Stimulated activated CD8-positive, alpha-beta memory T cell treated with anti-CD3 and anti-CD28 coated beads, Interleukin-7, amount 100 ng/mL, for 48 hours (primary cell): ENCODE measurements at regions not wholly inside any gene's neighbourhood (a gene's known extent, or its start where the extent isn't known, plus 50 kb on each side); places are given as distances from the start of the nearest gene placed in this dataset.
"Not testable (repeated sequence)": the region's sequence is repeated elsewhere in the genome, so short reads cannot be mapped to it uniquely, and the experiment has no call there.

Source experiments
- DNase-seq, 2 donors: peaks; one replicate each; pipeline ENCODE4 v3.0.0-alpha.2; 2020; ENCODE audit warnings: low read depth in 1 of 2; ENCODE audit errors: extremely low read depth in 1 of 2

- no peak for DNase-seq
Measured at GRCh38 chr10:7108141-7108540, 302.7 kb downstream of the SFMBT2 start.

GRCh38 chr10:7107285-7107684, 303.5 kb downstream of the SFMBT2 start:
- no peak for DNase-seq

DNA sequence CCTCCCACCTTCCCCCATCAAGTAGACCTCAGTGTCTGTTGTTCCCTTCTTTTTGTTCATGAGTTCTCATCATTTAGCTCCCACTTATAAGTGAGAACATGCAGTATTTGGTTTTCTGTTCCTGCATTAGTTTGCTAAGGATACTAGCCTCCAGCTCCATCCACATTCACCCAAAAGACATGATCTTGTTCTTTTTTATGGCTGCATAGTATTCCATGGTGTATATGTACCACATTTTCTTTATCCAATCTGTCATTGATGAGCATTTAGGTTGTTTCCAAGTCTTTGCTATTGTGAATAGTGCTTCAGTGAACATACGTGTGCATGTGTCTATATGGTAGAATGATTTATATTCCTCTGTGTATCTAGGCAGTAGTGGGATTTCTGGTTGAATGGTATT, 306.5 kb downstream of the SFMBT2 start:
- DNase-seq: not testable (repeated sequence)

- DNase-seq: no peak
Measured at GRCh38 chr10:7102557-7103349, 308.1 kb downstream of the SFMBT2 start.

- no peak for DNase-seq
Measured at GRCh38 chr10:7102084-7102483, 308.8 kb downstream of the SFMBT2 start.

GRCh38 chr10:7101451-7101850, 309.4 kb downstream of the SFMBT2 start:
- no peak for DNase-seq

DNA sequence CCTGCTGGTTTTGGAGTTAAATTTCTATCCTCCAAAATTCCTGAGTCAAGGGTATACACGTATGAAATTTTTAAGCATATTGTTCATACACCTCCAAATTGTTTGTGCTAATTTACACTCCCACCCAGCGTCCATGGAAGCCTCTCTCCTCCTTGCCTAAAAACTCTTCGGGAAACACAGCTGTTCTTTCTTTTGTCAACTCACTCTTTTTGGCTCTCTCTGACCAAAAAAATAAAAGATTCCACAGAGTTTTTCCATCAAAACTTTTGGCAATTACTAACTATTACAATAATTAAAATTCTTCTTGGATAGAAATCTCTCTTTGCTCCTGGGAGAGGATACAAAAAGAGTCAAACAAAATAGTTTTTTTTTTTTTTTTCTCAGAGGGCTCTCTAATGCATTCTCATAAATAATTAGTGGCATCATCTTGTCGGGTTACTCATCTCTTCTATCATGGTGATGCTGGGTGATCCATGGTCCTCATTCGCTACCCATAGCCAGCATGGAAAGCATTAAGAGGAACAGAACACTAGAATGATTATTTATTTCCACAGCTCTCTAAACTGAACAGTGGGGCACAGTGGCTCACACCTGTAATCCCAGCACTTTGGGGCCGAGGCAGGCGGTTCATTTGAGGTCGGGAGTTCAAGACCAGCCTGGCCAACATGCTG, 310.7 kb downstream of the SFMBT2 start:
- DNase-seq: no peak

GRCh38 chr10:7098160-7098762, 312.6 kb downstream of the SFMBT2 start:
- no peak for DNase-seq

DNA sequence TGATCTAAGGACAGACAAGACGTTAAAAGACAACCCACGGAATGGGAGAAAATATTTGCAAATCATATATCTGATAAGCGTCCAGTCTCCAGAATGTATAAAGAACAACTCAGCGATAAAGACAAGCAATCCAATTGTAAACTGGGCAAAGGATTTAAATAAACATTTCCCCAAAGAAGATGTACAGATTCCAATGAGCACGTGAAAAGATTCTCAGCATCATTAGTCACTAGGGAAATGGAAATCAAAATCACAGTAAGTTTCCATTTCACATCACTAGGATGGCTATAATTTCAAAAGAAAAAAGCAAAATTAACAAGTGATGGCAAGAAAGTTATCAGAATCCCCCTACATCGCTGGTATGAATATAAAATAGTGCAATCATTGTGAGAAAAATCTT, 316.1 kb downstream of the SFMBT2 start:
- no peak for DNase-seq

DNA sequence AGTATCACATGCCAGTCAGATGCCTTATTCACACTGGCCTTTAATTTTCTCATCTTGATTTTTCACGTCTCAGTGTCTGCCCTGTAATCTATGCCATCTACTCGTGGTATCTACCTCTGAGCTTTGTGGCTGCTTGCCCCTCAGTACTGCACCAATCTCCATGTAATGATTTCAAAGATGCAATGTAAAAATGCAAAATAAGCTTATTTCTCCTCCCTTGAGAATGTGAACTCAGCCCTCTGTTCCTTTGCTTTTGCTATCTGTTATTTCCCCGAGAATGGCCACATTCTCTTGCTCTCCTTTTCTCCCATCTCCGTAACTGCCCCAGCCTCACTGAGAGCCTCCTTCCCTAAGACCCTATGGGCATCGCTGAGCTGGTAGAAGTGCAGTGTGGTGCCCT, 317.5 kb downstream of the SFMBT2 start:
- DNase-seq: no peak

DNA sequence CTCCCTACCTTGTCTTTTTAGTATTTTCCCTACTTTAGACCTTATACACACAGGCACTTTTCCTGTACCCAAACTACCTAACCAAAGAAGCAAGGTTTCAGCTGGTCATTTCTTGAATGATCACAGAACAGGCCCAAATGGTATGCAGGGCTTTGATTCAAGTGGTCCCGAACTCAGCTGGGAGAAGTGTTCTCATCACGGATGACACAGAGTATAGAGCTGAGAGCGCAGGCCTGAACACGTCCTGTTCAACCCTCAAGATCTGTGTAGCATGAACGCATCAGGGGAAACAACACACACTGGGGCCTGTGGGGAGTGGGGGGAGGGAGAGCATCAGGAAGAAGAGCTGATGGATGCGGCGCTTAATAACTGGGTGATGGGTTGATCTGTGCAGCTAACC, 318.2 kb downstream of the SFMBT2 start:
- DNase-seq: no peak

DNA sequence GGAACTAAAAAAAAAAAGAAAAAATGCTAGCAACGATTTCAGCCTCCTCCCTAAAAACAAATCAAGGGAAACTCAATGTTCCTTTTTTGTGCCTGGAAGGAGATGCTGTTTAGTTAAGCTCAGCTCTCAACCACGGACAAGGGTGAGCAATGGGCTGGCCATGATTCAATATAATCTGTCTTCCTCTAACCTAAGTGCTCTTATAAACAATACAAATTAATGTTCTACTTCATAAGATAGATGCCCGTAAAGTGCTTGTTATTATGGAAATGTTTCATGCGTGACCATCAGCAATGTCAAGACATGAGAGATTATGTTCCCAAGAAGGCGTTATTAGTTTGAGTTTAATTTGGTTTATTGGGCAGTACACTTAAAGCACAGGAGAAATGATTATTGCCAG, 320.3 kb downstream of the SFMBT2 start:
- DNase-seq: no peak

DNA sequence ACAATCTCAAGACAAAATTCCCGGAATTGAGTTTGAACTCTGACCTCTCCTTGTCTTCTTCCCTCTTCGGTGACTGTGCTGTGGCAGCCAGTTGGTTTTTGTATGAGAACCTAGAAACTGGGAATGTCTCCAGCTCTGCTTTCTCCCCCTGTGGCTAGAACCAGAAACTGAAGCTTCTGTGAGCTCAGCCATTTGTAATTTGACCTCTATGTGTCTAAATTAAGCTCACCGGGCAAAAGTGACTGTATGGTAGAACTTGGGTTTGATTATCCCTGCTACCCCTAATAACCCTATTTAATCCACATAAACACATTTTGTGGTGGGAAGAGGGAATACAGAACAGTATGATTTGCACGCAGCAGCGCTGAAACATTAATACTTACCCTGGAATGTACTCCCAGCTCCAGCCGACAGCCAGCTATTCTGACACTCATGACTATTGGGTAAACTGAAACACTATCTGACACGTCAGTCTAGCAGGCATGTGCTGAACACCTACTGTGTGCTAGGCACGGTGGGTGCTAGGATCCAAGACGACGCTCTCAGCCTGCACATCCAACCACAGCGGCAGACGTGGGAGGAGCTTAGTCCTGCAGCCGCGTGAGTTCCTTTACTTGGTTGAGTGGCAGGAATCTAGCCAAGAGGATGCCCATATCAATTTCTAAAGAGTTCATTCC, 324.8 kb downstream of the SFMBT2 start:
- no peak for DNase-seq

DNA sequence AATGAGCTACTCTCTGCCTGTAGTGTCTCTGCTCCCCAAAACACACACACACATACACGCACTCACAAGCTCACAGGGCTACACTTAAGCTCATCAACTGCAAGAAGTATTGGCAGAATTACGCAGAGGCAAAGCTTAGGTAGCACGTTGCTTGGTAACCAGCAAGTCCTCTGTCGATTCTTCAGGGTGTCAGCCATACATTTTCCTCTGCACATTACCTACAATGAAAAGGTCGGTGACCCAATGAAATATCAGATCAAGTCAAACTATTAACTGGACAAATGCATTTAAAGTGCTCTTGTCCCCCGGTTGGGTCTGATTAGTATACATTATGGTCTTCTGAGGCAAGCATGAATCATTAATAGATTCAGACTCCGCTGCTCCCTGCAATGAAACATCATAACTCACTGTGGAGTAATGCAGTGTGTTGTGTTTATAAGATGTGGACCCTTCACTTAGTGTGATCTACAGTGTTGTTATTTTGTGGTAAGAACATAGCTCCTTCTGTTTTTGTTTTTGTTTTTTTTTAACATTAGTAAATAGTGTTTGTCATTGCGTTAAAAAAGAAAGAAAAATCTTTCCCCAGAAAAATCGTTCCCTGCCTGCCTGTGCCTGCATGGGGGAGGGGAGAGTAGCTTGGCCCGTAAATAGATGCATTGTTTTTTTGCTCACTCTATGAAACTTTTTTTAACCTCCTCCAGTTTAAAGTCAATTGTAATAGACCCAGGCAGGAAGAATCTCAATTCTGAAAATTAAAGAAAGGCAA, 325.5 kb downstream of the SFMBT2 start:
- no peak for DNase-seq

DNA sequence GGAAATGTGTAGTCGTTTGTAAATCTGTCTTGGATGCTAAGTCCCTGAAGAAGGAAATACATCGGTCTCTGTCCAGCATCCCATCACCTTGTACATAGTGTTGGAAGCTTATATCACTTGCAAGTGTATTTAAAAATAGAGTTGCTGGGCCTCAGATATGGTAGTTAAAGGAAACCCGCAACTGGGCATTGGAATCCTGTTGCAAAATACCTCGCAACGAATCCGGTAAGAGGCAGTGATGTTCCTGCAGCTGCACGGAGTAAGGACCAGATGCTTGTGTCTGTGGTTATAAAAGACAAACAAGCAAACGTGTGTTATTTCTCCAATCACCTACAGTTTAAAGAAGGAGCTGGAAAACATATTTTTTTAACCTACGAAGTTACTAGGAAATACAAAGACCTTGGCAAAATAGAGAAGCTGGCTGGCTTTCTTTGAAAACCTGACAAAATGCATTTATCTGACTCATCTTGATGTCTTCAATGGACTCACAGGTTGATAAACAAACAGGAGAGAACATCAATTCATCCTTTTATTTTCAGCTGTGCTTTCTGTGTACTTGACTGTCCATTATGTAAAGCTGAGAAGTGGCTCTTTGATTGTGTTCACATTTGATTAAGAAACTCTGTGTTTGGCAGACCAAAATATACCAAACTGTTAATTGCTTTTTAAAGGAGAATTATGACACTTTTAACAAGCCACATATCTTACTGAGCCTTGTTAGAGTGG, 326.4 kb downstream of the SFMBT2 start:
- no peak for DNase-seq

DNA sequence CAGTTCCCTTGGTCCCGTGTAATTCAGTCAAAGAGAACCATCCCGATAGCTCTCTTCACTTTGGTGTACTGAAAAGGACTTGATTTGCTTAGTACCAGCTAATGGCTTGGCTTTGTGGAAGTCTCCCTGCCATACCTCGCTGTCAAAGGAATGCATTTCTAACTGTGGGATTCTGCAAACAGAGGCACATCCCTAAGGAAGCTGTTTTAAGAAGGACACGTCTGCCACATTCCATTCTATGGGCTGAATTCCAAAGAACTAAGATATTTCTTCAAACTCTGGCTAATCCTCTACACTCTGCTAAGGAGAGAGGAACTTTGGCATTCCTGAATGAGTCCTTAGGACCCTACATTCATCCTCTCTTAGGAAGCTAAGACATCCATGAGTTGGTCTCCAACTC, 327.9 kb downstream of the SFMBT2 start:
- no peak for DNase-seq

- no peak for DNase-seq
Measured at GRCh38 chr10:7077880-7078279, 333.0 kb downstream of the SFMBT2 start.

- DNase-seq: no peak
Measured at GRCh38 chr10:7075851-7076250, 335.0 kb downstream of the SFMBT2 start.

DNA sequence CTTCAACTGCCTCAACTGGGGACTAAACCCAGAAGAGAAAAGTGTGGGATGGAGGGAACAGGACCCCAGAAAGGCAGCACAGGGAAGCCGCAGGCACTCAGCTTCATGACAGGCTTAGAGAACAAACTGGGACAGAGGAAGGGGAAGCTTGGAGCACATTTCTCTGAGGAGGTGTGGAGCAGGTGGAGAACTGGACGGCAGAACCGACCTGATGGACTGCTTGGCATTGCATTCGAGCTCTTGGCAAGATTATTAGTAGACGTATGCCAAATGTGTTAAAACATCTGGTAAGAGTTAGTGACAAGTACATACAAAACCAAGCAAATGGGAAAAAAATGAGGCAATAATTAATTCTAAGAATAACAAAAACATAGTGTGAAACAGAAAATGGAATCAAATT, 335.7 kb downstream of the SFMBT2 start:
- DNase-seq: no peak

GRCh38 chr10:7071421-7071820, 339.4 kb downstream of the SFMBT2 start:
- DNase-seq: no peak
